ENCODE measurements at regions not wholly inside any gene's neighbourhood (a gene's known extent, or its start where the extent isn't known, plus 50 kb on each side); places are given as distances from the start of the nearest gene placed in this dataset.

DNA sequence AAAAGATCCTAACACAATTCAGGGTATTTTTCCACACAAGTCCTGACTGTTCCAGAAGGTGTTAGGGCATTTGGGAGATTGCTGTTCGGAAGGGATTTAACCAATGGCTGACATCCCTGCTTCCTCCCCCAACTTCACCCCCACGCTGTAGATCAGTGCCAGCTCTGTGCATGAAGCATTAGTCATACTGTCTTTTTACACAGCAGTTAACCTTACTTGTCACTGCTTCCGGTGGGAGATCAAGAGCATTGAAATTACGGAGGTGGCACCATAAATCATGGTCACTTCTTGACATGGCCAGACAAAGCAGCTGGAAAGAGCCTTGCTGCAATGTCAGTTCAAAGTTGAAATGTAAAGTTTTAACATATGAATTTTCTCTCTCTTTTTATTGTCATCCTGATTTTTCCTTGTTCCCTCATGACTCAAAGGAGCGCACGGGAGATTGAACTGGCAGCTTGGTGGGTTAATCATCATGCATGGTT, 70.2 kb downstream of the HRH4 start:
- Histone ChIP-seq H3K9me3 (replicated peaks in 1 of 2; ENCODE audit: control insufficient read depth in 1 of 2, insufficient read depth in 1 of 2, low read length in 2 of 2) (peaks cover 0 to 4% of the 10 kb centered on the region in 2 donors), H3K4me1 (ENCODE audit: control insufficient read depth in 1 of 2, insufficient read depth in 2 of 2, low read length in 2 of 2) (no peaks in the 10 kb centered on the region), H3K27ac (ENCODE audit: low read depth in 1 of 2, low read length in 2 of 2) (no peak overlapping the region), H4K20me1 (ENCODE audit: insufficient read depth, low read length) (no peaks in the 10 kb centered on the region), H3K79me2 (ENCODE audit: insufficient read depth, low read length) (no peaks in the 10 kb centered on the region), H3K27me3 (ENCODE audit: control insufficient read depth in 2 of 2, insufficient read depth in 2 of 2, low read length in 2 of 2) (no peaks in the 10 kb centered on the region), H3K4me3 (replicated peaks in 1 of 3; ENCODE audit: low read depth in 2 of 3, low read length in 3 of 3) (no peak overlapping the region), H2AFZ (ENCODE audit: insufficient read depth, low read depth, low read length, poor library complexity, severe bottlenecking) (peak overlapping the region; percentile 30), H3K9ac (ENCODE audit: insufficient read depth, low read length, poor library complexity, severe bottlenecking) (no peak overlapping the region), H3K36me3 (replicated peaks in 1 of 2; ENCODE audit: control insufficient read depth in 1 of 2, insufficient read depth in 2 of 2, low read length in 2 of 2) (no peaks in the 10 kb centered on the region), H3K4me2 (replicated peaks; ENCODE audit: extremely low read depth, low read length, poor library complexity, severe bottlenecking) (no peak overlapping the region)
- Mint-ChIP-seq H3K4me1 (peaks cover 5% of the 10 kb centered on the region), H3K27me3 (ENCODE audit: low read depth in 3 of 3) (peaks cover 0 to 6% (median 6%) of the 10 kb centered on the region in 3 donors), H3K27ac (no peak overlapping the region), H3K9me3 (peaks cover 0 to 9% (median 7%) of the 10 kb centered on the region in 7 donors), H3K4me3 (no peak overlapping the region), H3K36me3 (no peaks in the 10 kb centered on the region)
- TF ChIP-seq, protein P1, sequence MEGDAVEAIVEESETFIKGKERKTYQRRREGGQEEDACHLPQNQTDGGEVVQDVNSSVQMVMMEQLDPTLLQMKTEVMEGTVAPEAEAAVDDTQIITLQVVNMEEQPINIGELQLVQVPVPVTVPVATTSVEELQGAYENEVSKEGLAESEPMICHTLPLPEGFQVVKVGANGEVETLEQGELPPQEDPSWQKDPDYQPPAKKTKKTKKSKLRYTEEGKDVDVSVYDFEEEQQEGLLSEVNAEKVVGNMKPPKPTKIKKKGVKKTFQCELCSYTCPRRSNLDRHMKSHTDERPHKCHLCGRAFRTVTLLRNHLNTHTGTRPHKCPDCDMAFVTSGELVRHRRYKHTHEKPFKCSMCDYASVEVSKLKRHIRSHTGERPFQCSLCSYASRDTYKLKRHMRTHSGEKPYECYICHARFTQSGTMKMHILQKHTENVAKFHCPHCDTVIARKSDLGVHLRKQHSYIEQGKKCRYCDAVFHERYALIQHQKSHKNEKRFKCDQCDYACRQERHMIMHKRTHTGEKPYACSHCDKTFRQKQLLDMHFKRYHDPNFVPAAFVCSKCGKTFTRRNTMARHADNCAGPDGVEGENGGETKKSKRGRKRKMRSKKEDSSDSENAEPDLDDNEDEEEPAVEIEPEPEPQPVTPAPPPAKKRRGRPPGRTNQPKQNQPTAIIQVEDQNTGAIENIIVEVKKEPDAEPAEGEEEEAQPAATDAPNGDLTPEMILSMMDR (IDR thresholded peaks at IDR 0.05), result no peak
- intact Hi-C loops (cut with micrococcal nuclease), result loop anchor here in 1 of 2 donors (10.0 kb wide), 1 partner anchor 56 kb away; no protein-coding TSS in a partner anchor
- peak in 1 of 3 donors; percentile 6 for DNase-seq
- WGBS (ENCODE audit: insufficient coverage), result no CpG with 5 or more reads among the region's 6 CpGs

GRCh38 chr18:24534271-24534670, 73.8 kb downstream of the HRH4 start:
- Histone ChIP-seq H3K9me3 (replicated peaks in 1 of 2; ENCODE audit: control insufficient read depth in 1 of 2, insufficient read depth in 1 of 2, low read length in 2 of 2) (peaks cover 0 to 4% of the 10 kb centered on the region in 2 donors), H3K4me2 (replicated peaks; ENCODE audit: extremely low read depth, low read length, poor library complexity, severe bottlenecking) (no peak overlapping the region), H3K9ac (ENCODE audit: insufficient read depth, low read length, poor library complexity, severe bottlenecking) (no peak overlapping the region), H2AFZ (ENCODE audit: insufficient read depth, low read depth, low read length, poor library complexity, severe bottlenecking) (no peak overlapping the region), H3K4me1 (ENCODE audit: control insufficient read depth in 1 of 2, insufficient read depth in 2 of 2, low read length in 2 of 2) (no peaks in the 10 kb centered on the region), H3K36me3 (replicated peaks in 1 of 2; ENCODE audit: control insufficient read depth in 1 of 2, insufficient read depth in 2 of 2, low read length in 2 of 2) (no peaks in the 10 kb centered on the region), H3K79me2 (ENCODE audit: insufficient read depth, low read length) (no peaks in the 10 kb centered on the region), H3K27me3 (ENCODE audit: control insufficient read depth in 2 of 2, insufficient read depth in 2 of 2, low read length in 2 of 2) (no peaks in the 10 kb centered on the region), H3K4me3 (replicated peaks in 1 of 3; ENCODE audit: low read depth in 2 of 3, low read length in 3 of 3) (no peak overlapping the region), H4K20me1 (ENCODE audit: insufficient read depth, low read length) (no peaks in the 10 kb centered on the region), H3K27ac (ENCODE audit: low read depth in 1 of 2, low read length in 2 of 2) (no peak overlapping the region)
- Mint-ChIP-seq H3K27me3 (ENCODE audit: low read depth in 3 of 3) (peaks cover 4 to 6% (median 4%) of the 10 kb centered on the region in 3 donors), H3K36me3 (no peaks in the 10 kb centered on the region), H3K4me1 (peaks cover 5% of the 10 kb centered on the region), H3K4me3 (no peak overlapping the region), H3K27ac (no peak overlapping the region), H3K9me3 (peaks cover 0 to 9% (median 6%) of the 10 kb centered on the region in 7 donors)
- intact Hi-C loops (cut with micrococcal nuclease), result loop anchor here in 1 of 2 donors (10.0 kb wide), 1 partner anchor 59 kb away; no protein-coding TSS in a partner anchor
- DNase-seq, result no peak
- 100% methylated on average over 2 of the region's 6 CpGs for WGBS (ENCODE audit: insufficient coverage)
- TF ChIP-seq, protein P1 (IDR thresholded peaks at IDR 0.05), result no peak

All from CD14-positive monocyte (primary cell).